ENCODE measurements at regions not wholly inside any gene's neighbourhood (a gene's known extent, or its start where the extent isn't known, plus 50 kb on each side); places are given as distances from the start of the nearest gene placed in this dataset.

- Histone ChIP-seq H3K4me2 (ENCODE audit: low read length) (no peak overlapping the region), H3K9me3 (ENCODE audit: low read length) (no peaks in the 10 kb centered on the region), H3K27me3 (ENCODE audit: insufficient read depth, low read depth, low read length) (no peaks in the 10 kb centered on the region), H3K79me2 (replicated peaks; ENCODE audit: insufficient read depth, low read length) (no peaks in the 10 kb centered on the region), H3K27ac (ENCODE audit: low read length) (no peak overlapping the region), H3K4me3 (ENCODE audit: low read length) (no peak overlapping the region), H3K9ac (ENCODE audit: low read length) (no peak overlapping the region), H2AFZ (ENCODE audit: low read depth, low read length) (no peak overlapping the region), H3K9me2 (ENCODE audit: insufficient read depth, low read length) (no peaks in the 10 kb centered on the region), H4K20me1 (ENCODE audit: insufficient read depth) (no peaks in the 10 kb centered on the region), H3F3A (ENCODE audit: insufficient read depth, low read length, poor library complexity, severe bottlenecking) (no peaks in the 10 kb centered on the region), H3K36me3 (ENCODE audit: insufficient read depth, low read length) (no peaks in the 10 kb centered on the region)
- TF ChIP-seq RAD21 (conservative IDR thresholded peaks at IDR 0.05) (no peak), MXI1 (conservative IDR thresholded peaks at IDR 0.05; ENCODE audit: poor library complexity, severe bottlenecking) (no peak), SMC3 (conservative IDR thresholded peaks at IDR 0.05; ENCODE audit: poor library complexity) (no peak), EZH2 (IDR thresholded peaks at IDR 0.05; ENCODE audit: borderline replicate concordance, insufficient read depth, low read length, poor library complexity, severe bottlenecking) (no peak), TAF1 (IDR thresholded peaks at IDR 0.05; ENCODE audit: low read depth) (no peak), POLR2AphosphoS5 (IDR thresholded peaks at IDR 0.05) (no peak), EP300 (conservative IDR thresholded peaks at IDR 0.05; ENCODE audit: poor library complexity, severe bottlenecking) (no peak)
- TF ChIP-seq, protein P1, sequence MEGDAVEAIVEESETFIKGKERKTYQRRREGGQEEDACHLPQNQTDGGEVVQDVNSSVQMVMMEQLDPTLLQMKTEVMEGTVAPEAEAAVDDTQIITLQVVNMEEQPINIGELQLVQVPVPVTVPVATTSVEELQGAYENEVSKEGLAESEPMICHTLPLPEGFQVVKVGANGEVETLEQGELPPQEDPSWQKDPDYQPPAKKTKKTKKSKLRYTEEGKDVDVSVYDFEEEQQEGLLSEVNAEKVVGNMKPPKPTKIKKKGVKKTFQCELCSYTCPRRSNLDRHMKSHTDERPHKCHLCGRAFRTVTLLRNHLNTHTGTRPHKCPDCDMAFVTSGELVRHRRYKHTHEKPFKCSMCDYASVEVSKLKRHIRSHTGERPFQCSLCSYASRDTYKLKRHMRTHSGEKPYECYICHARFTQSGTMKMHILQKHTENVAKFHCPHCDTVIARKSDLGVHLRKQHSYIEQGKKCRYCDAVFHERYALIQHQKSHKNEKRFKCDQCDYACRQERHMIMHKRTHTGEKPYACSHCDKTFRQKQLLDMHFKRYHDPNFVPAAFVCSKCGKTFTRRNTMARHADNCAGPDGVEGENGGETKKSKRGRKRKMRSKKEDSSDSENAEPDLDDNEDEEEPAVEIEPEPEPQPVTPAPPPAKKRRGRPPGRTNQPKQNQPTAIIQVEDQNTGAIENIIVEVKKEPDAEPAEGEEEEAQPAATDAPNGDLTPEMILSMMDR (IDR thresholded peaks at IDR 0.05; ENCODE audit: poor library complexity, severe bottlenecking): no peak
- TF ChIP-seq, protein P2, sequence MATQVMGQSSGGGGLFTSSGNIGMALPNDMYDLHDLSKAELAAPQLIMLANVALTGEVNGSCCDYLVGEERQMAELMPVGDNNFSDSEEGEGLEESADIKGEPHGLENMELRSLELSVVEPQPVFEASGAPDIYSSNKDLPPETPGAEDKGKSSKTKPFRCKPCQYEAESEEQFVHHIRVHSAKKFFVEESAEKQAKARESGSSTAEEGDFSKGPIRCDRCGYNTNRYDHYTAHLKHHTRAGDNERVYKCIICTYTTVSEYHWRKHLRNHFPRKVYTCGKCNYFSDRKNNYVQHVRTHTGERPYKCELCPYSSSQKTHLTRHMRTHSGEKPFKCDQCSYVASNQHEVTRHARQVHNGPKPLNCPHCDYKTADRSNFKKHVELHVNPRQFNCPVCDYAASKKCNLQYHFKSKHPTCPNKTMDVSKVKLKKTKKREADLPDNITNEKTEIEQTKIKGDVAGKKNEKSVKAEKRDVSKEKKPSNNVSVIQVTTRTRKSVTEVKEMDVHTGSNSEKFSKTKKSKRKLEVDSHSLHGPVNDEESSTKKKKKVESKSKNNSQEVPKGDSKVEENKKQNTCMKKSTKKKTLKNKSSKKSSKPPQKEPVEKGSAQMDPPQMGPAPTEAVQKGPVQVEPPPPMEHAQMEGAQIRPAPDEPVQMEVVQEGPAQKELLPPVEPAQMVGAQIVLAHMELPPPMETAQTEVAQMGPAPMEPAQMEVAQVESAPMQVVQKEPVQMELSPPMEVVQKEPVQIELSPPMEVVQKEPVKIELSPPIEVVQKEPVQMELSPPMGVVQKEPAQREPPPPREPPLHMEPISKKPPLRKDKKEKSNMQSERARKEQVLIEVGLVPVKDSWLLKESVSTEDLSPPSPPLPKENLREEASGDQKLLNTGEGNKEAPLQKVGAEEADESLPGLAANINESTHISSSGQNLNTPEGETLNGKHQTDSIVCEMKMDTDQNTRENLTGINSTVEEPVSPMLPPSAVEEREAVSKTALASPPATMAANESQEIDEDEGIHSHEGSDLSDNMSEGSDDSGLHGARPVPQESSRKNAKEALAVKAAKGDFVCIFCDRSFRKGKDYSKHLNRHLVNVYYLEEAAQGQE (IDR thresholded peaks at IDR 0.05; ENCODE audit: borderline replicate concordance): no peak
These were observed 51.4 kb upstream of the SOX2 start for GRCh38 chr3:181660337-181660736.

DNA sequence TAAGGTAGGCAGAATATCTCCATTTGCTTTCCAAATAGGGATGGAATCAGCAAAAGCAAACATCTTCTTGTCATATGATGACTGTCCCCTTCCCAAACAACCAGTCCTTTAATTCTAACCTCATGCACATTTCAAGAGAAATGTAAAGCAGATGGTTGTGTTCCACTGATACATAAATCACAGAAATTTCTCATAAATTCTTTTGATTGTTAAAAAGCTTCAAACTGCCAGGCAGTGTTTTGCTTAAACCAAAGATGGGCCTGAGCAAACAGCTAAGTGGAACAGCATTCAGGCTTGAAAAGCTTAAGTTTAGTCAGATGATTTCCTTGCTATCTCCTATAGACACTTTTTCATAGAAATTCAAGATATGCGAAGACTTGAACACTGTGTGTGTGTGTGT, 74.3 kb upstream of the SOX2 start:
- Histone ChIP-seq H3K4me3 (ENCODE audit: low read length) (no peak overlapping the region), H2AFZ (ENCODE audit: low read depth, low read length) (no peak overlapping the region), H3F3A (ENCODE audit: insufficient read depth, low read length, poor library complexity, severe bottlenecking) (no peaks in the 10 kb centered on the region), H3K9ac (ENCODE audit: low read length) (no peak overlapping the region), H4K20me1 (ENCODE audit: insufficient read depth) (no peaks in the 10 kb centered on the region), H3K4me2 (ENCODE audit: low read length) (no peak overlapping the region), H3K79me2 (replicated peaks; ENCODE audit: insufficient read depth, low read length) (no peaks in the 10 kb centered on the region), H3K36me3 (ENCODE audit: insufficient read depth, low read length) (no peaks in the 10 kb centered on the region), H3K9me3 (ENCODE audit: low read length) (no peaks in the 10 kb centered on the region), H3K27me3 (ENCODE audit: insufficient read depth, low read depth, low read length) (no peaks in the 10 kb centered on the region), H3K27ac (ENCODE audit: low read length) (no peak overlapping the region), H3K9me2 (ENCODE audit: insufficient read depth, low read length) (no peaks in the 10 kb centered on the region)
- no peak for TF ChIP-seq MXI1 (conservative IDR thresholded peaks at IDR 0.05; ENCODE audit: poor library complexity, severe bottlenecking)
- TF ChIP-seq RAD21 (conservative IDR thresholded peaks at IDR 0.05): no peak

- Histone ChIP-seq H3K4me3 (ENCODE audit: low read length) (no peak overlapping the region), H3K4me2 (ENCODE audit: low read length) (no peak overlapping the region), H3K9me2 (ENCODE audit: insufficient read depth, low read length) (no peaks in the 10 kb centered on the region), H2AFZ (ENCODE audit: low read depth, low read length) (no peak overlapping the region), H3K9me3 (ENCODE audit: low read length) (no peaks in the 10 kb centered on the region), H3F3A (ENCODE audit: insufficient read depth, low read length, poor library complexity, severe bottlenecking) (no peaks in the 10 kb centered on the region), H3K27ac (ENCODE audit: low read length) (no peak overlapping the region), H3K36me3 (ENCODE audit: insufficient read depth, low read length) (no peaks in the 10 kb centered on the region), H4K20me1 (ENCODE audit: insufficient read depth) (no peaks in the 10 kb centered on the region), H3K79me2 (replicated peaks; ENCODE audit: insufficient read depth, low read length) (no peaks in the 10 kb centered on the region), H3K27me3 (ENCODE audit: insufficient read depth, low read depth, low read length) (no peaks in the 10 kb centered on the region), H3K9ac (ENCODE audit: low read length) (no peak overlapping the region)
- TF ChIP-seq MXI1 (conservative IDR thresholded peaks at IDR 0.05; ENCODE audit: poor library complexity, severe bottlenecking) (no peak), SMC3 (conservative IDR thresholded peaks at IDR 0.05; ENCODE audit: poor library complexity) (no peak), POLR2AphosphoS5 (IDR thresholded peaks at IDR 0.05) (no peak), EZH2 (IDR thresholded peaks at IDR 0.05; ENCODE audit: borderline replicate concordance, insufficient read depth, low read length, poor library complexity, severe bottlenecking) (no peak), RAD21 (conservative IDR thresholded peaks at IDR 0.05) (no peak), EP300 (conservative IDR thresholded peaks at IDR 0.05; ENCODE audit: poor library complexity, severe bottlenecking) (no peak), TAF1 (IDR thresholded peaks at IDR 0.05; ENCODE audit: low read depth) (no peak)
- TF ChIP-seq, protein P1 (IDR thresholded peaks at IDR 0.05; ENCODE audit: poor library complexity, severe bottlenecking): no peak
- TF ChIP-seq, protein P2 (IDR thresholded peaks at IDR 0.05; ENCODE audit: borderline replicate concordance): no peak
These were observed 74.7 kb upstream of the SOX2 start for GRCh38 chr3:181637056-181637455.

Measured in neural cell (in vitro differentiated cells).